Tibial nerve (tissue), 4 donors: ENCODE measurements at regions not wholly inside any gene's neighbourhood (a gene's known extent, or its start where the extent isn't known, plus 50 kb on each side); places are given as distances from the start of the nearest gene placed in this dataset.

Experiments used
- DNase-seq, 2 donors: peaks; one replicate each; pipeline ENCODE4 v3.0.0-alpha.2; 2019; ENCODE audit warnings: low spot score in 2 of 2
- H3K27ac ChIP-seq, 4 donors: fragments of 200-600 bp; sonication (generic) in 3 of 4; one replicate each; pipeline ENCODE4 v1.5.1; 2017 to 2019; ENCODE audit warnings: mild to moderate bottlenecking in 1 of 4
- H3K27me3 ChIP-seq, 2 donors: fragments of 200-600 bp; sonication (generic) in 1 of 2; one replicate each; pipeline versions ENCODE4 v1.5.1 to v1.6.0; 2017 to 2019
- H3K36me3 ChIP-seq, 3 donors: fragments of 200-600 bp; sonication (generic); one replicate each; pipeline ENCODE4 v1.5.1; 2018 to 2019
- H3K4me1 ChIP-seq, 4 donors: fragments of 200-600 bp; sonication (generic) in 3 of 4; one replicate each; pipeline ENCODE4 v1.5.1; 2017 to 2019
- H3K4me3 ChIP-seq, 4 donors: fragments of 200-600 bp; sonication (generic) in 3 of 4; one replicate each; pipeline ENCODE4 v1.5.1; 2017 to 2019; ENCODE audit warnings: mild to moderate bottlenecking in 1 of 4, moderate library complexity in 1 of 4
- H3K9me3 ChIP-seq, 4 donors: fragments of 200-600 bp; sonication (generic) in 3 of 4; one replicate each; pipeline ENCODE4 v1.5.1; 2017 to 2019
- CTCF ChIP-seq, 5 experiments: fragments of 200-600 bp in 3 of 5; fragments of 450-650 bp in 2 of 5; sonication (generic) in 3 of 5; IDR thresholded peaks; one replicate each; pipeline ENCODE4 v1.5.1; 2016 to 2019; ENCODE audit warnings: antibody characterized with exemption in 5 of 5, mild to moderate bottlenecking in 3 of 5, moderate library complexity in 2 of 5
- EP300 ChIP-seq, 2 donors: sonication (generic); formaldehyde crosslinking; IDR thresholded peaks; one replicate each; pipeline ENCODE4 v1.6.1; 2017; ENCODE audit warnings: antibody characterized with exemption in 2 of 2, mild to moderate bottlenecking in 1 of 2
- POLR2A ChIP-seq, 2 donors: fragments of 450-650 bp; IDR thresholded peaks; one replicate each; pipeline ENCODE4 v1.6.1; 2017; ENCODE audit warnings: antibody characterized with exemption in 2 of 2, mild to moderate bottlenecking in 2 of 2, moderate library complexity in 2 of 2
- WGBS, 2 donors: methylation state at CpG; one replicate each; pipeline ENCODE4 v1.1.5; 2018; 5-methylcytosine and 5-hydroxymethylcytosine counted together

- H3K27me3 ChIP-seq: no peaks in the 10 kb centered on the region
- H3K4me3 ChIP-seq: no peak overlapping the region
- no peaks in the 10 kb centered on the region for H3K4me1 ChIP-seq
- WGBS, 2 donors: 87 to 92% methylated on average over 1 of the region's 1 CpG
- DNase-seq: no peak
- no peak overlapping the region for H3K27ac ChIP-seq
- H3K36me3 ChIP-seq: no peaks in the 10 kb centered on the region
- H3K9me3 ChIP-seq: peaks cover 0 to 11% (median 0%) of the 10 kb centered on the region in 4 donors
- TF ChIP-seq CTCF (IDR thresholded peaks at IDR 0.05): no peak
- TF ChIP-seq POLR2A (IDR thresholded peaks at IDR 0.05): no peak
- no peak for TF ChIP-seq EP300 (IDR thresholded peaks at IDR 0.05)
These were observed 523.6 kb upstream of the DAB2 start for GRCh38 chr5:39948341-39948740.

- DNase-seq: peak in 1 of 2 donors; percentile 32
- H3K9me3 ChIP-seq: peaks cover 0 to 11% (median 0%) of the 10 kb centered on the region in 4 donors
- 50 to 83% methylated on average over 1 of the region's 1 CpG for WGBS, 2 donors
- H3K4me3 ChIP-seq: no peak overlapping the region
- H3K27ac ChIP-seq: peak overlapping the region in 1 of 4 donors; percentile 29
- no peaks in the 10 kb centered on the region for H3K4me1 ChIP-seq
- H3K27me3 ChIP-seq: no peaks in the 10 kb centered on the region
- no peak for TF ChIP-seq POLR2A (IDR thresholded peaks at IDR 0.05)
- no peaks in the 10 kb centered on the region for H3K36me3 ChIP-seq
These were observed 522.9 kb upstream of the DAB2 start for GRCh38 chr5:39947657-39948056.

- TF ChIP-seq POLR2A (IDR thresholded peaks at IDR 0.05) (no peak), EP300 (IDR thresholded peaks at IDR 0.05) (no peak), CTCF (IDR thresholded peaks at IDR 0.05) (no peak)
- H3K4me3 ChIP-seq: no peak overlapping the region
- WGBS, 2 donors: 83 to 89% methylated on average over 2 of the region's 2 CpGs
These were observed 521.7 kb upstream of the DAB2 start for GRCh38 chr5:39946356-39947045.

GRCh38 chr5:39945870-39946269 is 521.1 kb upstream of the DAB2 start:
- DNase-seq: no peak
- no peaks in the 10 kb centered on the region for H3K4me1 ChIP-seq
- H3K4me3 ChIP-seq: no peak overlapping the region
- H3K27me3 ChIP-seq: no peaks in the 10 kb centered on the region
- H3K27ac ChIP-seq: no peak overlapping the region
- WGBS, 2 donors: 89 to 90% methylated on average over 1 of the region's 1 CpG
- H3K9me3 ChIP-seq: no peaks in the 10 kb centered on the region
- TF ChIP-seq POLR2A (IDR thresholded peaks at IDR 0.05) (no peak), EP300 (IDR thresholded peaks at IDR 0.05) (no peak), CTCF (IDR thresholded peaks at IDR 0.05) (no peak)
- no peaks in the 10 kb centered on the region for H3K36me3 ChIP-seq

More at GRCh38 chr5:39946356-39947045, 521.7 kb upstream of the DAB2 start:
- Histone ChIP-seq H3K27me3 (no peaks in the 10 kb centered on the region), H3K36me3 (no peaks in the 10 kb centered on the region), H3K9me3 (peaks cover 0 to 4% (median 0%) of the 10 kb centered on the region in 4 donors), H3K27ac (no peak overlapping the region), H3K4me1 (no peaks in the 10 kb centered on the region)
- no peak for DNase-seq

GRCh38 chr5:39943811-39944210 is 519.0 kb upstream of the DAB2 start:
- 39 to 55% methylated on average over 1 of the region's 1 CpG for WGBS, 2 donors
- Histone ChIP-seq H3K4me3 (no peak overlapping the region), H3K4me1 (no peaks in the 10 kb centered on the region), H3K27me3 (no peaks in the 10 kb centered on the region), H3K9me3 (no peaks in the 10 kb centered on the region), H3K36me3 (no peaks in the 10 kb centered on the region), H3K27ac (no peak overlapping the region)
- no peak for DNase-seq
- no peak for TF ChIP-seq CTCF (IDR thresholded peaks at IDR 0.05)
- TF ChIP-seq EP300 (IDR thresholded peaks at IDR 0.05): no peak
- no peak for TF ChIP-seq POLR2A (IDR thresholded peaks at IDR 0.05)
